ENCODE measurements at regions not wholly inside any gene's neighbourhood (a gene's known extent, or its start where the extent isn't known, plus 50 kb on each side); places are given as distances from the start of the nearest gene placed in this dataset.

- intact Hi-C loops (cut with micrococcal nuclease; ENCODE audit: unreplicated experiment) (loop anchor here (5.0 kb wide), 1 partner anchor 338 kb away; no protein-coding TSS in a partner anchor), in situ Hi-C loops (cut with HindIII; ENCODE audit: extremely low pct_ligation_motif_present, low pct_unique_long_range_greater_than_20kb) (loop anchor here (5.0 kb wide), 1 partner anchor 513 kb away; no protein-coding TSS in a partner anchor)
- Histone ChIP-seq H3K9ac (ENCODE audit: insufficient read depth, low read depth, low read length) (no peak overlapping the region), H2AFZ (ENCODE audit: low read length) (no peak overlapping the region), H3K4me1 (ENCODE audit: insufficient read depth, low read length) (peaks cover 5% of the 10 kb centered on the region; the same call in 1 of the 2 replicates), H3K4me2 (ENCODE audit: low read depth, low read length) (no peak overlapping the region), H3K79me2 (ENCODE audit: insufficient read depth, low read length) (no peaks in the 10 kb centered on the region), H3K27ac (ENCODE audit: extremely low read length, insufficient read depth, low read length) (no peak overlapping the region), H3K9me3 (ENCODE audit: low read length) (peaks cover 5% of the 10 kb centered on the region; the same call in 1 of the 2 replicates), H3K36me3 (replicated peaks in 1 of 2; ENCODE audit: control insufficient read depth in 1 of 2, insufficient read depth in 2 of 2, low read length in 2 of 2) (no peaks in the 10 kb centered on the region), H3K4me3 (replicated peaks in 1 of 3; ENCODE audit: insufficient read depth in 1 of 3, low read depth in 2 of 3, low read length in 3 of 3) (no peak overlapping the region), H3K27me3 (ENCODE audit: control insufficient read depth in 1 of 2, insufficient read depth in 2 of 2, low read length in 2 of 2) (peaks cover 5 to 80% of the 10 kb centered on the region in 2 experiments), H4K20me1 (ENCODE audit: insufficient read depth, low read length) (no peaks in the 10 kb centered on the region)
- 0% methylated on average over 2 of the region's 13 CpGs for WGBS (ENCODE audit: low lambda C conversion rate)
- no peak for ATAC-seq
- BruUV-seq (replicated peaks) = no TSS peak
- ChIA-PET CTCF (ENCODE audit: low intra/inter-chr PET ratio, low total read pairs) (no interaction called here), POLR2A (no interaction called here)
- TF ChIP-seq ZNF136 (CRISPR knock-in tag; IDR thresholded peaks at IDR 0.05; ENCODE audit: low read depth) = no peak
- TF ChIP-seq BCL6 (CRISPR knock-in tag; IDR thresholded peaks at IDR 0.05) = no peak
- no peak for TF ChIP-seq PBX2 (CRISPR knock-in tag; IDR thresholded peaks at IDR 0.05)
- no peak for TF ChIP-seq ZFY (CRISPR knock-in tag; IDR thresholded peaks at IDR 0.05)
- no peak for TF ChIP-seq ZNF558 (CRISPR knock-in tag; IDR thresholded peaks at IDR 0.05; ENCODE audit: borderline replicate concordance)
- no peak for TF ChIP-seq ZNF597 (CRISPR knock-in tag; IDR thresholded peaks at IDR 0.05)
- no peak for FAIRE-seq
- DNase-seq (ENCODE audit: low spot score) = no peak
Observed at GRCh38 chr6:168374051-168374502, 54.5 kb upstream of the DACT2 start.

All from HepG2 (cell line).